SU-DHL-6 (cell line): ENCODE measurements at regions not wholly inside any gene's neighbourhood (a gene's known extent, or its start where the extent isn't known, plus 50 kb on each side); places are given as distances from the start of the nearest gene placed in this dataset.
"Not testable (repeated sequence)": the region's sequence is repeated elsewhere in the genome, so short reads cannot be mapped to it uniquely, and the experiment has no call there.

Experiments
- EZH2phosphoT487 ChIP-seq: fragments of 200-600 bp; sonication (generic), shearing (Covaris generic); conservative IDR thresholded peaks from 2 replicates; pipeline ENCODE4 v1.6.1; 2018; ENCODE audit warnings: mild to moderate bottlenecking, antibody characterized with exemption, low read length, moderate library complexity, mixed read lengths
- TF ChIP-seq, protein P1 (sequence below): fragments of 200-600 bp; sonication (generic); IDR thresholded peaks from one replicate; pipeline ENCODE4 v1.5.1; 2017; ENCODE audit warnings: antibody characterized with exemption, mild to moderate bottlenecking, low read length, moderate library complexity; ENCODE audit not compliant: insufficient read depth, poor library complexity, severe bottlenecking

DNA sequence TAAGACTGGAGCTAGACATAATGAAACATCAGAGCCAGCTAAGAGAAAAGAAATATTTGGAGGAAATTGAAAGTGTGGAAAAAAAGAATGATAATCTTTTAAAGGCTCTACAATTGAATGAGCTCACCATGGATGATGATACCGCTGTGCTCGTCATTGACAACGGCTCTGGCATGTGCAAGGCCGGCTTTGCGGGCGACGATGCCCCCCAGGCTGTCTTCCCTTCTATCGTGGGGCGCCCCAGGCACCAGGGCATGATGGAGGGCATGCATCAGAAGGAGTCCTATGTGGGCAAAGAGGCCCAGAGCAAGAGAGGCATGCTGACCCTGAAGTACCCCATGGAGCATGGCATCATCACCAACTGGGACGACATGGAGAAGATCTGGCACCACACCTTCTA lies 98.3 kb downstream of the CCDC74A start:
- TF ChIP-seq, protein P1, sequence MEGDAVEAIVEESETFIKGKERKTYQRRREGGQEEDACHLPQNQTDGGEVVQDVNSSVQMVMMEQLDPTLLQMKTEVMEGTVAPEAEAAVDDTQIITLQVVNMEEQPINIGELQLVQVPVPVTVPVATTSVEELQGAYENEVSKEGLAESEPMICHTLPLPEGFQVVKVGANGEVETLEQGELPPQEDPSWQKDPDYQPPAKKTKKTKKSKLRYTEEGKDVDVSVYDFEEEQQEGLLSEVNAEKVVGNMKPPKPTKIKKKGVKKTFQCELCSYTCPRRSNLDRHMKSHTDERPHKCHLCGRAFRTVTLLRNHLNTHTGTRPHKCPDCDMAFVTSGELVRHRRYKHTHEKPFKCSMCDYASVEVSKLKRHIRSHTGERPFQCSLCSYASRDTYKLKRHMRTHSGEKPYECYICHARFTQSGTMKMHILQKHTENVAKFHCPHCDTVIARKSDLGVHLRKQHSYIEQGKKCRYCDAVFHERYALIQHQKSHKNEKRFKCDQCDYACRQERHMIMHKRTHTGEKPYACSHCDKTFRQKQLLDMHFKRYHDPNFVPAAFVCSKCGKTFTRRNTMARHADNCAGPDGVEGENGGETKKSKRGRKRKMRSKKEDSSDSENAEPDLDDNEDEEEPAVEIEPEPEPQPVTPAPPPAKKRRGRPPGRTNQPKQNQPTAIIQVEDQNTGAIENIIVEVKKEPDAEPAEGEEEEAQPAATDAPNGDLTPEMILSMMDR = not testable (repeated sequence)
- not testable (repeated sequence) for TF ChIP-seq EZH2phosphoT487
